ENCODE measurements at regions not wholly inside any gene's neighbourhood (a gene's known extent, or its start where the extent isn't known, plus 50 kb on each side); places are given as distances from the start of the nearest gene placed in this dataset.

DNA sequence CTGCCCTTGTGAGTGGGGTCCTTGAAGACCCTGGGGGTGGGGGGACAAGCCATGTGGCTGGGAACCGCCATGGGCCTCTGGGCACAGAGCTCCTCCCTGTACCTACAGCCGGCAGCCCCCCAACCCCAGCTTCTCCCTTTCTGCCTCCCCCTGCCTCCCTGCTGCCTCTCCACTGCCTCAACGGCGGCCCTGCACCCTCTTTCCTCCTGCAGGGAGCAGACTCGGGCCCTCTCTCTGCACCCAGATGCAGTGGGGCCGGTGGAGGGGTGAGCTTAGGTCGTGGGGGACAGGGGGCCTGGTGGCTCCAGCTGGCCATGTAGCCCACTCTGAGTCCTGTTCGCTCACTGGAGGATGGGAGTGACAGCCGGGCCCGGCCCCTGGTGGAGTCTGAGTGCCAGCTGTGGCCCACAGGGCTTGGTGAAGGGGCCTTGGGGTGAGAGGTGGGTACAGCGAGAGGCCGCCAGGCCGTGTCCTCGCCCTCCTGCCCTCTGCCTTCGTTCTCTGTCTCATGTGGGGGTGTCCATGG lies 139.3 kb upstream of the COL5A1 start:
- no peak overlapping the region for H3K27ac ChIP-seq (ENCODE audit: low read depth, low read length)

DNA sequence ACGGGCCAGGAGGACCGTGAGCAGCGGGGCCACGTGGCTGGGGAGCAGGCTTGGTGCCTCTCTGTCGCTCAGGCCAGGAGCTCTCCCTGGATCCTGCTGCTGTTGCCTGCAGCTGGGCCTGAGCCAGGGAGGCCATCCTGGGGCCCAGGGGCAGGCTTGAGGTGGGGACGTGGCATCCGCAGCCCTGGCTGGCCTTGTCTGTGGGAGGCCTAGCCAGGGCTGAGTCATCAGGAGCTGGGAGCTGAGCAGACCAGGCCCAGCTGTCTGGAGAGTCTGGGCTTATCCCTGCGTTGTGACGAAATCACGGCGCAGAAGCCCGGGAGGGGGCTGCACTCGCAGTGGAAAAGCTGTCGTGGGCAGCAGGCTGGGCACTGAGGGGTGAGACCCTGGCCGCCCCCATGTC lies 138.8 kb upstream of the COL5A1 start:
- Histone ChIP-seq H3K9me3 (ENCODE audit: control insufficient read depth in 1 of 2, low read length in 2 of 2) (no peaks in the 10 kb centered on the region), H3K36me3 (ENCODE audit: control insufficient read depth in 1 of 2, insufficient read depth in 2 of 2, low read length in 2 of 2) (no peaks in the 10 kb centered on the region), H3K4me3 (ENCODE audit: low read depth in 1 of 2, low read length in 2 of 2) (no peak overlapping the region), H3K27me3 (ENCODE audit: control insufficient read depth in 1 of 2, insufficient read depth in 2 of 2, low read length in 2 of 2) (peaks cover 4 to 8% of the 10 kb centered on the region in 2 donors), H3K27ac (ENCODE audit: low read depth, low read length) (no peak overlapping the region), H3K9ac (ENCODE audit: low read depth in 1 of 2, low read length in 2 of 2) (no peak overlapping the region), H3K4me1 (ENCODE audit: control insufficient read depth in 1 of 2, insufficient read depth in 2 of 2, low read length in 2 of 2) (no peaks in the 10 kb centered on the region)

More for the DNA sequence above, 139.3 kb upstream of the COL5A1 start:
- Histone ChIP-seq H3K4me3 (ENCODE audit: low read depth in 1 of 2, low read length in 2 of 2) (no peak overlapping the region), H3K4me1 (ENCODE audit: control insufficient read depth in 1 of 2, insufficient read depth in 2 of 2, low read length in 2 of 2) (no peaks in the 10 kb centered on the region), H3K27me3 (ENCODE audit: control insufficient read depth in 1 of 2, insufficient read depth in 2 of 2, low read length in 2 of 2) (peaks cover 4 to 8% of the 10 kb centered on the region in 2 donors), H3K9me3 (ENCODE audit: control insufficient read depth in 1 of 2, low read length in 2 of 2) (no peaks in the 10 kb centered on the region), H3K36me3 (ENCODE audit: control insufficient read depth in 1 of 2, insufficient read depth in 2 of 2, low read length in 2 of 2) (no peaks in the 10 kb centered on the region), H3K9ac (ENCODE audit: low read depth in 1 of 2, low read length in 2 of 2) (no peak overlapping the region)

DNA sequence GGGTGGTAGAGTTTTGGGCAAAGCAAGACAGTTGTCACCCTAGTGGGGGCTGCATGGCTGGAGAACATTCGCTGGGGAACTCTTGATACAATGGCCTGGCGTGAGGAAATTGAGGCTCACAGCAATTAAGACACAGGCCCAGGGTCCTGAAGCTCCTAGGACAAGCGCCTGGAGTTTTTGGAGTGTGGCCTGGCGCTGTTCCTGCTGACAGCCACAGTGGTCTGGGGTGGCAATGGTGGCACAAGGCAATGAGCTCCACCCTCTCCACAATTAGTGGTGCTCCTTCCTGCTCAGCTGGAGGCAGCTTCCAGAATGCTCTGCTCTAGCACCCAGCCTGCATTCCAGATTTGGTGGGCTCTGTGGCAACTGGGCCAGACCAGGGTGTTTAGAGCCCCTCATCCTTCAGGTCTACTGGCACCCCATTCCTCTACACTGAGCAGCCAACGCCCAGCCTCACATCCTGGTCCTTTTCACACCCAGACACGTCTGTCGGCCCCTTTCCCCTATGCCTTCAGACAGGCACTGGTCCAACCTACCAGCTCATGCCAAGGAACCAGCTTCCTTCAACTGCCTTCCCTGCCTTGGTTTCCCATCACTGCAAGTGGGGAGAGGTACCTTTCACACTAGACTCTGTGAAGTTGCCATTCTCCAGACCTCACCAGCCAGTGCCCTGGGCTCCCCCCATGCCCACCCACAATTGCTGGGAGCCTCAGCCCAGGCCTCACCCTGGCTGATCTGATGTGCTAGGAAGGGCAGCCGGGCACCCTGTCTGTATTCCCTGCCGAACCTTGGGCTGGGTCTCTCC lies 138.1 kb upstream of the COL5A1 start:
- Histone ChIP-seq H3K27ac (ENCODE audit: low read depth, low read length) (no peak overlapping the region), H3K4me1 (ENCODE audit: control insufficient read depth in 1 of 2, insufficient read depth in 2 of 2, low read length in 2 of 2) (no peaks in the 10 kb centered on the region), H3K4me3 (ENCODE audit: low read depth in 1 of 2, low read length in 2 of 2) (no peak overlapping the region), H3K9me3 (ENCODE audit: control insufficient read depth in 1 of 2, low read length in 2 of 2) (no peaks in the 10 kb centered on the region), H3K9ac (ENCODE audit: low read depth in 1 of 2, low read length in 2 of 2) (no peak overlapping the region), H3K36me3 (ENCODE audit: control insufficient read depth in 1 of 2, insufficient read depth in 2 of 2, low read length in 2 of 2) (no peaks in the 10 kb centered on the region), H3K27me3 (ENCODE audit: control insufficient read depth in 1 of 2, insufficient read depth in 2 of 2, low read length in 2 of 2) (peaks cover 4 to 8% of the 10 kb centered on the region in 2 donors)

DNA sequence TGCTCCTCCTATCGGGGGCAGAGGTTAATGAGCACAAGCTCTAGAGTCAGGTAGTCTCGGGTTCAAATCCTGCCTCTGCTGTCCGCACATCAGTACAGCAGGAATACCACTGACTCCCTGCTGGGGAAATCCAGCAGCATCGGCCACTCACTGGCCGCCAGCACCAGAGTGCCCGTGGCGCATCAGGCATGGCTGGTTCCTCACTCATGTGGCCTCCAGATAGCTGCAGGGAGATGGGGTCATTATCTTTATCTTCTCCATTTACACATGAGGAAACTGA lies 137.6 kb upstream of the COL5A1 start:
- Histone ChIP-seq H3K4me3 (ENCODE audit: low read depth in 1 of 2, low read length in 2 of 2) (no peak overlapping the region), H3K36me3 (ENCODE audit: control insufficient read depth in 1 of 2, insufficient read depth in 2 of 2, low read length in 2 of 2) (no peaks in the 10 kb centered on the region), H3K27me3 (ENCODE audit: control insufficient read depth in 1 of 2, insufficient read depth in 2 of 2, low read length in 2 of 2) (peaks cover 4 to 8% of the 10 kb centered on the region in 2 donors)

DNA sequence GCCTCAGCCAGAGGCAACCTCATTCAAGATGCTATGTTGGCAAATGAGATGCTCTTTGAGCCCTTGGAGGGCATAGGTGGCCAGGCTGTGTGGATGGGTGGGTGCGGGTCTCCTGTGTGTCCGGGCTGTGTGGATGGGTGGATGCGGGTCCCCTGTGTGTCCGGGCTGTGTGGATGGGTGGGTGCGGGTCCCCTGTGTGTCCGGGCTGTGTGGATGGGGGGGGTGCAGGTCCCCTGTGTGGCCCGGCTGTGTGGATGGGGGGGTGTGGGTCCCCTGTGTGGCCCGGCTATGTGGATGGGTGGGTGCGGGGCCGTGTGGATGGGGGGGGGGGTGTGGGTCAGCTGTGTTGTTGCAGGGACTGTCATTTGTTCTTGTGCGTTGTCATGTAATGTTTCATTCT lies 136.6 kb upstream of the COL5A1 start:
- no peak overlapping the region for H3K27ac ChIP-seq (ENCODE audit: low read depth, low read length)
- H3K36me3 ChIP-seq (ENCODE audit: control insufficient read depth in 1 of 2, insufficient read depth in 2 of 2, low read length in 2 of 2): no peaks in the 10 kb centered on the region
- H3K4me1 ChIP-seq (ENCODE audit: control insufficient read depth in 1 of 2, insufficient read depth in 2 of 2, low read length in 2 of 2): no peaks in the 10 kb centered on the region
- H3K27me3 ChIP-seq (ENCODE audit: control insufficient read depth in 1 of 2, insufficient read depth in 2 of 2, low read length in 2 of 2): peaks cover 4 to 8% of the 10 kb centered on the region in 2 donors
- no peaks in the 10 kb centered on the region for H3K9me3 ChIP-seq (ENCODE audit: control insufficient read depth in 1 of 2, low read length in 2 of 2)
- H3K4me3 ChIP-seq (ENCODE audit: low read depth in 1 of 2, low read length in 2 of 2): no peak overlapping the region
- no peak overlapping the region for H3K9ac ChIP-seq (ENCODE audit: low read depth in 1 of 2, low read length in 2 of 2)

More for the DNA sequence above, 137.6 kb upstream of the COL5A1 start:
- Histone ChIP-seq H3K9me3 (ENCODE audit: control insufficient read depth in 1 of 2, low read length in 2 of 2) (no peaks in the 10 kb centered on the region), H3K4me1 (ENCODE audit: control insufficient read depth in 1 of 2, insufficient read depth in 2 of 2, low read length in 2 of 2) (no peaks in the 10 kb centered on the region), H3K27ac (ENCODE audit: low read depth, low read length) (no peak overlapping the region), H3K9ac (ENCODE audit: low read depth in 1 of 2, low read length in 2 of 2) (no peak overlapping the region)

DNA sequence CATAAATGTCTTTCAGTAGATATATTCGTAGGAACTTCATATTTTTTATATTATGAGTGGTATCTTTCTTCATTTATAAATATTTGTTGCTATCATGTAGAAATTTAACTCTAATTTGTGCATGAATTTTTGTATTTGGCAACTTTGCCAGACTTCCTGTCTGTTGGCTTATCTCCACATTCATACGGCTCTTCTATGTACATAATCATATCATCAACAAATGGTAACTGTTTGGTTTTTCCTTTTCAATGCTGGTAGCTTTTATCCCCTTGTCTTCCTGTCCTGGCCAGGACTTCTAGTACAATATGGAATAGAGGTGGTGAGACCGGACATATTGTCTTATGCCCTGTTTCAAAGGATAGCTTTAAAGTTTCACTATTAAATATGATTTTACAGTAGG lies 132.3 kb upstream of the COL5A1 start:
- no peaks in the 10 kb centered on the region for H3K4me1 ChIP-seq (ENCODE audit: control insufficient read depth in 1 of 2, insufficient read depth in 2 of 2, low read length in 2 of 2)
- no peak overlapping the region for H3K9ac ChIP-seq (ENCODE audit: low read depth in 1 of 2, low read length in 2 of 2)
- no peak overlapping the region for H3K4me3 ChIP-seq (ENCODE audit: low read depth in 1 of 2, low read length in 2 of 2)
- H3K27ac ChIP-seq (ENCODE audit: low read depth, low read length): no peak overlapping the region
- no peaks in the 10 kb centered on the region for H3K9me3 ChIP-seq (ENCODE audit: control insufficient read depth in 1 of 2, low read length in 2 of 2)
- no peaks in the 10 kb centered on the region for H3K27me3 ChIP-seq (ENCODE audit: control insufficient read depth in 1 of 2, insufficient read depth in 2 of 2, low read length in 2 of 2)
- H3K36me3 ChIP-seq (ENCODE audit: control insufficient read depth in 1 of 2, insufficient read depth in 2 of 2, low read length in 2 of 2): no peaks in the 10 kb centered on the region

DNA sequence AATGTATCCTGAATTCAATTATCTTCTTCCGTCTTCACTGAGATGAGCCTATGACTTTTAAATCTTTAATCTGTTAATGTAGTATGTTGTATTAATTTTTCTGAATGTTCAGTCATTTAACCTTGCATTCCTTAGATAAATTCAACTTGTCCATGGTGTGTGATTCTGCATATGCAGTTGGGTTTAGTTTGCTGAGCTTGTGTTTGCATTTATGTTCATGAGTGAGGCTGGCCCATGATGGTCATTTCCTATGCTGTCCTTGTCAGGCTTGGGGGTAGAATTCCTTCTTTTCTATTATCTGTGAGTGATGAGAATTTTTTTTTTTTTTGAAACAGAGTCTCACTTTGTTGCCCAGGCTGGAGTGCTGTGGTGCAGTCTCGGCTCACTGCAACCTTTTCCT lies 131.8 kb upstream of the COL5A1 start:
- H3K36me3 ChIP-seq (ENCODE audit: control insufficient read depth in 1 of 2, insufficient read depth in 2 of 2, low read length in 2 of 2): no peaks in the 10 kb centered on the region
- no peak overlapping the region for H3K9ac ChIP-seq (ENCODE audit: low read depth in 1 of 2, low read length in 2 of 2)
- no peaks in the 10 kb centered on the region for H3K9me3 ChIP-seq (ENCODE audit: control insufficient read depth in 1 of 2, low read length in 2 of 2)
- H3K4me3 ChIP-seq (ENCODE audit: low read depth in 1 of 2, low read length in 2 of 2): no peak overlapping the region
- H3K27ac ChIP-seq (ENCODE audit: low read depth, low read length): no peak overlapping the region
- no peaks in the 10 kb centered on the region for H3K27me3 ChIP-seq (ENCODE audit: control insufficient read depth in 1 of 2, insufficient read depth in 2 of 2, low read length in 2 of 2)
- no peaks in the 10 kb centered on the region for H3K4me1 ChIP-seq (ENCODE audit: control insufficient read depth in 1 of 2, insufficient read depth in 2 of 2, low read length in 2 of 2)

DNA sequence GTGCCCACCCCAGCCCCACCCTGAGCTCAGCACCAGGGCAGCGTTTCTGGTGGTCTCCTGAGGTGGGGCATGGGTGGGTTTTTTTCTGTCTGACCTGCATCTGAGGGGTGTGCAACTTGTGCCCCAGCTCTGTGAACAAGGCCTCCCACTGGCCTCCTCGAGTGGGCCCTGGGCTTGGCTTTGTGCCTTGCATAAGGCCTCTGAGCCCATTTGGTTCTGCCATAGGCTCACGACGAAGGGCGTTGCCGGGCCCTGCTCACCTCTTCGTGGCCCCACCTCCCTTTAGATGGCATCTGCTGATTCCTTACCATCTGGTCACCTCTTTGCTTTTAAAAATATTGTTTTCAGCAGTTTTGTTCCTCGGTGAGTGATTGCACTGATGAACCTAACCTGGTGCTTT lies 127.1 kb upstream of the COL5A1 start:
- Histone ChIP-seq H3K4me3 (ENCODE audit: low read depth in 1 of 2, low read length in 2 of 2) (no peak overlapping the region), H3K4me1 (ENCODE audit: control insufficient read depth in 1 of 2, insufficient read depth in 2 of 2, low read length in 2 of 2) (no peaks in the 10 kb centered on the region), H3K9me3 (ENCODE audit: control insufficient read depth in 1 of 2, low read length in 2 of 2) (no peaks in the 10 kb centered on the region), H3K9ac (ENCODE audit: low read depth in 1 of 2, low read length in 2 of 2) (no peak overlapping the region), H3K27me3 (ENCODE audit: control insufficient read depth in 1 of 2, insufficient read depth in 2 of 2, low read length in 2 of 2) (no peaks in the 10 kb centered on the region), H3K27ac (ENCODE audit: low read depth, low read length) (no peak overlapping the region), H3K36me3 (ENCODE audit: control insufficient read depth in 1 of 2, insufficient read depth in 2 of 2, low read length in 2 of 2) (no peaks in the 10 kb centered on the region)

DNA sequence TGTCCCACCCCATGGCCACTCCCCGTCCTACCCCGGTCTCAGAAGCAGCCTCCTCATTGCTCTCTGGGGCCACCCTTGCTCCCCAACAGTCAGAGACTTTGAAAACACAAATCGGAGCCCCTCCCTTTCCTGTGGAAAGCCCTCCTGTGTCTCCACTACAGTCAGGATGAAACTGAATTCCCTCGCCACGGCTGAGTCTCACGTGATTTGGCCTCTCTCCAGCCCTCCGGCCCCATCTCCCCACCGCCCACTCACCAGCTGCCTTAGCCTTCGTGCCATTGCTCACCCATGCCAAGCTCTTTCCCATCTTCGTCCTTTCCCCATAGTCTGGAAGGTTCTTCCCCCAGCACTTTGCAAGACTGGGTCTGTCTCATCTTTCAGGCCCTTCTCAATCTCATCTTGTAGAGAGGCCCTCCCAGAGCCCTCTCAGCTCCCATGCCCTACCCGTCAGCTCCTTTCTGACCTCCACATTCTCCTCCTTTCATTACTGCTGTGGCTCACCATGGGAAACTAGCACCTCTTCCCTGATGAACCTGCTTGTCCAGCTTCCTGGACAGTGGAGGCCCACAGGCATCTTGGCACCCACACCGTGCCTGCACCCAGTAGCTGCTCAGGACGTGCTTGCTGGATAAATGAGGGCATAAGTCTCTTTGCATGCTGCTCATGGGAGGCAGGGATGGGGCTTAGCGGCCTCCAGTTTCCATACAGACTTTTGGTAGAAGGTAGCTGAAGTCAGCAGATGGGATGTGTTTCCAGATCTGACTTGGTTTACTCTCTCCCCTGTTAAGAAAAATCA lies 126.4 kb upstream of the COL5A1 start:
- no peaks in the 10 kb centered on the region for H3K9me3 ChIP-seq (ENCODE audit: control insufficient read depth in 1 of 2, low read length in 2 of 2)

DNA sequence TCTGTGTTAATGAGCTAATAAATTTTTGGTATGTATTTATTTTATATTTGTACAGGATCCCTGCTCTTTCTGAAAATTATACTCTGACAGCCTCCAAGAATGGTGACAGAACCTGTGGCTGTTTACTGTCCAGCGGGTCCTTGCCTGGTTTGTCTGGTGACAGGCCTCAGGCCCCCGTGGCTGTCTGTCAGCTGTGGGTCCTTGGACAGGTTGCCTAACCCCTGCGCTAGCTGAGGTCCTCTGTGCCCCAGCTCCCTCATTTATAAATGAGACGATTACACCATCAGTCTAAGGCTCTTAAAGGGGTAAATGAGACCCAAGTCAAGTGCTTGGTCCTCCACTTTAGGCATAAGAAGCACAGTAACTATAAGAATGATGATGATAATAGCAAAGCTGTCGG lies 125.1 kb upstream of the COL5A1 start:
- H3K9ac ChIP-seq (ENCODE audit: low read depth in 1 of 2, low read length in 2 of 2): no peak overlapping the region
- no peaks in the 10 kb centered on the region for H3K36me3 ChIP-seq (ENCODE audit: control insufficient read depth in 1 of 2, insufficient read depth in 2 of 2, low read length in 2 of 2)
- no peaks in the 10 kb centered on the region for H3K9me3 ChIP-seq (ENCODE audit: control insufficient read depth in 1 of 2, low read length in 2 of 2)
- no peak overlapping the region for H3K27ac ChIP-seq (ENCODE audit: low read depth, low read length)
- H3K27me3 ChIP-seq (ENCODE audit: control insufficient read depth in 1 of 2, insufficient read depth in 2 of 2, low read length in 2 of 2): no peaks in the 10 kb centered on the region
- no peaks in the 10 kb centered on the region for H3K4me1 ChIP-seq (ENCODE audit: control insufficient read depth in 1 of 2, insufficient read depth in 2 of 2, low read length in 2 of 2)
- no peak overlapping the region for H3K4me3 ChIP-seq (ENCODE audit: low read depth in 1 of 2, low read length in 2 of 2)

More for the DNA sequence above, 126.4 kb upstream of the COL5A1 start:
- Histone ChIP-seq H3K36me3 (ENCODE audit: control insufficient read depth in 1 of 2, insufficient read depth in 2 of 2, low read length in 2 of 2) (no peaks in the 10 kb centered on the region), H3K4me1 (ENCODE audit: control insufficient read depth in 1 of 2, insufficient read depth in 2 of 2, low read length in 2 of 2) (no peaks in the 10 kb centered on the region), H3K27ac (ENCODE audit: low read depth, low read length) (no peak overlapping the region), H3K9ac (ENCODE audit: low read depth in 1 of 2, low read length in 2 of 2) (no peak overlapping the region), H3K27me3 (ENCODE audit: control insufficient read depth in 1 of 2, insufficient read depth in 2 of 2, low read length in 2 of 2) (no peaks in the 10 kb centered on the region), H3K4me3 (ENCODE audit: low read depth in 1 of 2, low read length in 2 of 2) (no peak overlapping the region)

Data from duodenal mucosa (tissue), 2 donors.